22Rv1 (cell line): ENCODE measurements at regions not wholly inside any gene's neighbourhood (a gene's known extent, or its start where the extent isn't known, plus 50 kb on each side); places are given as distances from the start of the nearest gene placed in this dataset.

Source experiments
- ZFX ChIP-seq: fragments of 450-650 bp; IDR thresholded peaks from 2 replicates; pipeline ENCODE4 v1.6.1; 2017; ENCODE audit warnings: antibody characterized with exemption, borderline replicate concordance
- TF ChIP-seq, protein P1 (sequence below): fragments of 450-650 bp; IDR thresholded peaks from 2 replicates; pipeline ENCODE4 v1.5.1; 2017; ENCODE audit warnings: mild to moderate bottlenecking

- TF ChIP-seq, protein P1, sequence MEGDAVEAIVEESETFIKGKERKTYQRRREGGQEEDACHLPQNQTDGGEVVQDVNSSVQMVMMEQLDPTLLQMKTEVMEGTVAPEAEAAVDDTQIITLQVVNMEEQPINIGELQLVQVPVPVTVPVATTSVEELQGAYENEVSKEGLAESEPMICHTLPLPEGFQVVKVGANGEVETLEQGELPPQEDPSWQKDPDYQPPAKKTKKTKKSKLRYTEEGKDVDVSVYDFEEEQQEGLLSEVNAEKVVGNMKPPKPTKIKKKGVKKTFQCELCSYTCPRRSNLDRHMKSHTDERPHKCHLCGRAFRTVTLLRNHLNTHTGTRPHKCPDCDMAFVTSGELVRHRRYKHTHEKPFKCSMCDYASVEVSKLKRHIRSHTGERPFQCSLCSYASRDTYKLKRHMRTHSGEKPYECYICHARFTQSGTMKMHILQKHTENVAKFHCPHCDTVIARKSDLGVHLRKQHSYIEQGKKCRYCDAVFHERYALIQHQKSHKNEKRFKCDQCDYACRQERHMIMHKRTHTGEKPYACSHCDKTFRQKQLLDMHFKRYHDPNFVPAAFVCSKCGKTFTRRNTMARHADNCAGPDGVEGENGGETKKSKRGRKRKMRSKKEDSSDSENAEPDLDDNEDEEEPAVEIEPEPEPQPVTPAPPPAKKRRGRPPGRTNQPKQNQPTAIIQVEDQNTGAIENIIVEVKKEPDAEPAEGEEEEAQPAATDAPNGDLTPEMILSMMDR = no peak
- no peak for TF ChIP-seq ZFX
Measured at GRCh38 chr19:27774337-27774736, 1438.6 kb downstream of the UQCRFS1 start.
